DMS53 treated with DMSO at 0.1 percent for 48 hours (cell line): ENCODE measurements at regions not wholly inside any gene's neighbourhood (a gene's known extent, or its start where the extent isn't known, plus 50 kb on each side); places are given as distances from the start of the nearest gene placed in this dataset.
"Not testable (repeated sequence)": the region's sequence is repeated elsewhere in the genome, so short reads cannot be mapped to it uniquely, and the experiment has no call there.

Experiments used
- DNase-seq: peaks from one replicate; lab custom pipeline; 2025; ENCODE audit not compliant: unreplicated experiment; lab: John Stamatoyannopoulos, UW

DNA sequence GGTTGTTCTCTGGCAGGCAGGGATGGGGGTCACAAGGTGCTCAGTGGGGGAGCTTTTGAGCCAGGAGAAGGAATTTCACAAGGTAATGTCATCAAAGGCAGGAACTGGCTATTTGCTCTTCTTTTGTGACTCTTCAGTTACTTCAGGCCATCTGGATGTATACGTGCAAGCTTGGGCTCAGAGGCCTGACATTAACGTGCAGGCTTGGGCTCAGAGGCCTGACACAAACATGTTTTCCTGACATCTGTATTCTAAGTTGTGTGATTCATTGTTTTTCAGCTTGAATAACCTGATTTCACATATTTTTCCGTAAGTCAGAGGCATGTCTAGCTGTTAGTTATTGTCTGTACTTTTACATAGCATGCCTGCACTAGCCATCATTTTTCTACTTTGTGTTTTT lies 118.2 kb upstream of the FOLH1 start:
- DNase-seq, result not testable (repeated sequence)

DNA sequence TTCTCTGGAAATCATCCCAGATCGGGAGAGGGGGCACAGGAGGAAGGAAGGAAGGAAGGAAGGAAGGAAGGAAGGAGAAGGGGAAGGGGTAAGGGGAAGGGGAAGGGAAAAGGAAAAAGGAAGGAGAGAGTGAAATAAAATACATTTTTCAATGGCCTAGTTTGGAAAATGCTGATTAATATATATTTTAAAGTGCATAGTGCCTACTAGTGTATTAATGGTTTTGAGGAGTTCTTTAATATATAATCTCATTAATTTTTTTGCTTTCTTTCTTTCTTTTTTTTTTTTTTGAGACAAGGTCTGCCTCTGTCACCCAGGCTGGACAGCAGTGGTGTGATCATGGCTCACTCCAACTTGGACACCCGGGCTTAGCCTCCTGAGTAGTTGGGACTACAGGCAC lies 107.8 kb upstream of the FOLH1 start:
- no peak for DNase-seq

DNA sequence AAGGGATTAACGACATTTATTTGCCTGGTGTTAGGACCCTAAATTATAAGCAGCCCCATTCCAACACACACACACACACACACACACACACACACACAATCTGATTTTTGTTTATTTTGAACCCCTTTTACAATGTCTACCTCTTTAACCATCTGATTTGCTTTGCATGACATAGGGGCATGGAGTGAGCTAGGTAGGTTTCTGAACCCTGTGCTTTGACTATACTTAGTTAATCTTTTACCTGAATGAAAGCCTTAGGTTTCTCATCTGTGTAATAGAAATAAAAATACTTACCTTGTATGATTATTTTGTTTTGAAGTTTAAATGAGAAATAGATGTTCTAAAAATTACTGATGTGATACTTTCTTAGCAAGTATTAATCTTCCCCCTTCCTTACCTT lies 94.7 kb upstream of the FOLH1 start:
- DNase-seq, result no peak

DNA sequence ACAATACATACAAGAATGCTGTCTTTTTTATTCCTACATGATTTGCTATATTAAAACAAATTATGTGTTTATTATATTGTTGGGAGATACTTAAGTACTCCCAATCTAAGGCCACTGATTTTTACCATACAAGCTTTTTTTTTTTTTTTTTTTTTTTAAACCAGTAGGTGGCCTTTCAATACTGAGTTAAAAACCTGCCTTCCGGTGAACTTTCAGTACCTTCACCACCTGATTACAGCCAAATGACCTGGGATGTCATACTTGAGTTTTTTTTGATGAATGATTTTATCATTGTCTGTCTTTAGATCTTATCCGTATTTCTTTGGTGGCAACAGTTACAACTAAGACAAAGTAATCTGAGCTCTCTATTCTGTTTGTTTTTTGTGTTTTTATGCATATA lies 94.0 kb upstream of the FOLH1 start:
- DNase-seq, result no peak

DNA sequence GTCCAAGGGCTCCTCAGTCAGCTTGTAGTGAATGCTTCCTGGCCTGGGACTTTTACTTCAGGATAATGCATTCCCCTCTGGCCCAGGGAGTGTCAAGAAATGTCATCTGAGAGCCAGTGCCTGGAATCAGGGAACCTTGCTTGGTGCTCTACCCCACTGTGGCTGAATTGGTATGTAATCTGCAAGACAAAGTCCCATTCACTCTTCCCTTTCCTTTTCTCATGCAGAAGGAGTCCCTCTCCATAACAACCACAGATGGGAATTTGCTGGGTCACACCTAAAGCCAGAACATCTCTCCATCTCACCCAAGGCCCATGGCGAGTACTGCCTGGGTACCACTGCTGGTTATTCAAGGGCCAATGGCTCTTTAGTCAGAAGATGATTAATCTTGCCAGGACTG lies 89.6 kb upstream of the FOLH1 start:
- DNase-seq, result not testable (repeated sequence)

DNA sequence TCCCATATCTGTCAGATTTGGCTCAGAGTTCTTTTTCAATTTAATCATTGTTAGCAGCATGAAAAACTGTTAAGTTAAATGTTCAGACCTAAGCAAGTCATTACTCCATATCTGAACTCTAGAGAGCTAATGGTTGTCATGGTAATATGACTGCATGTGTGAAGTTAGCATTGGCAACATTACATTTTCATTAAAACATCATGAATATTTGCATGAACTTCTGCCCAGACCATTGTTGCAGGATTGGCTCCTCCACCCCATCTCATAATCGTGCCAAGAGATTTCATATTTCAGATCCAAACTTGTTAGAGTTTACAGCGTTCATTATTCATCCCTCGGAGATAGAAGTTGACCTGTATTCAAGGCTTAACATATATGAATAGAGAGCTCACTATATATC lies 75.5 kb upstream of the FOLH1 start:
- DNase-seq, result not testable (repeated sequence)

DNA sequence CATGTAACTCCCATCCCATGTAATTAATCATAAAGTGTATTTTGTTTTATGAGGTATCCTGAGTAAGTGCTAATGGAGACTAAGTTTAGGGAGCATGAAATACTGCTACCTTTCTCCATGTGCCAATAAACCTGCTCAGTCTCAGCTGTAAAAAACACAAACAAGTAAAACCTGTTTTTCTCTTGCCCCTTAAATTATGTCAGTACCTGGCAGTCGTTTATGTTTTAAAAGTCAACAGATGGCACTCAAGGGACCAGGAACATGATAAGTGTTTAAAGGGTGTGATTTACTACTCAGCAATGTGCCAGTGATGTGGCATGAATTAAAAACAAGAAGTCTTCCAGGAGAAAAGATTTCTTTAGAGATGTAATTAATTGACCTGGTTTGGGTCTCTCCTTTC lies 74.9 kb upstream of the FOLH1 start:
- peak; percentile 79 for DNase-seq

DNA sequence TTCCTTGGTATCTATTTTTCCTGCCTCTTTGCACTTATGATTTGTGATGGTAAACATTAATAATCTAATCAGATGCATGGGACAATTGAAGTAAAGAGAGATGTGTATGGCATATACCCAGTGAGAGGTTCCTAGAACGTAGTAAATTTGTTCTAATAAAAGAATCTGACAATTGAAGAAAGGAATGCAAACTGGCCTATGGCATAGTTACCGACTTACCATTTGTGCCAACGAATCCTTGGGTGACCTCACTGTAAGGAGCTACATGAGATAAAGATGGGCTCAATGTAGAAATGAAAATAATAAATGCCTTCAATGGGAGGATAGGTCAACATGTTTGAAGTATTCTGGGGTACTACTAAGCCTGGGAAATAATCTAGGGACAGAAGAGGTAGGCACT lies 73.7 kb upstream of the FOLH1 start:
- not testable (repeated sequence) for DNase-seq

DNA sequence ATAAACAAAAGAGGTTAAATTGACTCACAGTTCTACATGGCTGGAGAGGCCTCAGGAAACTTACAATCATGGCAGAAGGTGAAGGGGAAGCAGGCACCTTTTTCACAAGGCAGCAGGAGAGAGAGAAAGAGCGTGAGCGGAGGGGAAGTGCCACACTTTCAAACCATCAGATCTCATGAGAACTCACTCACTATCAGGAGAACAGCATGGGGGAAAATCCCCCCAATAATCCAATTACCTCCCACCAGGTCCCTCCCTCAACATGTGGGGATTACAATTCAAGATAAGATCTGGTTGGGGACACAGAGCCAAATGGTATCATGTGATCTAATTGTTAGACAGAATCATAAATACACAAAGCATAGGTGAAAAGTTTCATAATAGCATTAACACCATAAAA lies 69.5 kb upstream of the FOLH1 start:
- not testable (repeated sequence) for DNase-seq
